ENCODE measurements at regions not wholly inside any gene's neighbourhood (a gene's known extent, or its start where the extent isn't known, plus 50 kb on each side); places are given as distances from the start of the nearest gene placed in this dataset.

DNA sequence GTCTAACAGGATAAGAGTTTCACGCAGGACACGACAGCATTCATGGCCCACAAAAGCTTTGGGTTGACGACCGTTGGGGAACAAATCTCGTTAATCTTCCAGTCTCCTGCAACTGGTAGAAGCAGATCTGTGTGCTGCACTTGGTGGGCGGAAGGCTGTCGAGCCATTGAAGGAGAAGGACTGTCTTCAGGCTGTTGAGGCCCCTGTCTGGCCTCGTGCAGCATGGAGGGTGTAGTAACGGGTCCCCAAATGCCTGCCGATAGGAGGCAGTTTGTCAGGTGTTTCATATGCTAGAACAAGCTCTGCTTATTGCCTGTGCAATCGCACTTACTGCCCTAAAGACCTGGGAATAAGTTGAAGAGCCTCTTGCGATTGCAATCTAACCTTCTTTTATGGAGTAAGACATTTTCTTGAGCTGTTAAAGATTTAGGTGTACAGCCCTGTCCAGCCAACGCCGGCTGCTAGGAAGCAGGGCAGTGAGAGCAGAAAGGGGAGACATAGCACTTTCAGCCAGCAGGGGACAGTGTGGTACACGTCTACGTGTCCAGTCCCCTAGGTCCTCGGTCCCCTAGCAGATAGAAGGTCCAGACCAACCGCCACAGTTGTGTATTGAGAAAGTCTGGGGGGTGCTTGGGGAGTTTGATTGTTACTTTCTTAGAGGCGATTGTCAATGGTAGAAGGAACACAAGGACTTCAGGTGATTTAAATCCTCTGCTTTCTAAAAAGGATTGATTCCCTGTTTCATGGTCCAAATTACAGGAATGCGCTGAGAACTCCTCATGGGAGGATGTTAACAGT lies 102.3 kb upstream of the TMPRSS2 start:
- Histone ChIP-seq H3K27me3 (ENCODE audit: control insufficient read depth, insufficient read depth, low read length) (peaks cover 4% of the 10 kb centered on the region), H3K36me3 (ENCODE audit: control insufficient read depth, insufficient read depth, low read length) (no peaks in the 10 kb centered on the region), H3K4me1 (ENCODE audit: control insufficient read depth, insufficient read depth, low read length) (peaks cover 35% of the 10 kb centered on the region), H3K9me3 (ENCODE audit: control insufficient read depth, low read length) (no peaks in the 10 kb centered on the region), H3K4me3 (ENCODE audit: low read length) (no peak overlapping the region), H3K9ac (ENCODE audit: low read length) (no peak overlapping the region)

DNA sequence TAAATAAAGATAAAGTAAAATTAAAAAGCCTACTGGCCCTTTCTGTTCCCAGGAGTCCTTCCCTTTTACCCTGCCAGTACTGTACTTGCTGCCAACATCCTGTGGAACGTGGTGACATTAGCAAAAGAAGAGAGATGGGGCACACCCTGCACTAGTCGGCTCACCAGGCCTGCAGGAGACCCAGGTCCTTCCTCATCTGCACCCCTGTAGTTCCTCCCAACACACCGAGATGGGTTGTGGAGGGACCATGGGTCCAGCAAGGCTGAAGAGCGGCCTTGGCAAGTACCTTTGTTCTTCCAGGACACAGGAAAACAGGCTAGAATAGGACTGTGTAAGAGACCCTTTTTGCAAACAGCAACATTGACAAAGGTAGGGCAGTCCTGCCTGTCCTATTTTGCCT lies 98.7 kb upstream of the TMPRSS2 start:
- Histone ChIP-seq H3K9ac (ENCODE audit: low read length) (no peak overlapping the region), H3K4me3 (ENCODE audit: low read length) (no peak overlapping the region), H3K4me1 (ENCODE audit: control insufficient read depth, insufficient read depth, low read length) (peaks cover 31% of the 10 kb centered on the region), H3K9me3 (ENCODE audit: control insufficient read depth, low read length) (no peaks in the 10 kb centered on the region), H3K36me3 (ENCODE audit: control insufficient read depth, insufficient read depth, low read length) (no peaks in the 10 kb centered on the region), H3K27me3 (ENCODE audit: control insufficient read depth, insufficient read depth, low read length) (peaks cover 4% of the 10 kb centered on the region)

DNA sequence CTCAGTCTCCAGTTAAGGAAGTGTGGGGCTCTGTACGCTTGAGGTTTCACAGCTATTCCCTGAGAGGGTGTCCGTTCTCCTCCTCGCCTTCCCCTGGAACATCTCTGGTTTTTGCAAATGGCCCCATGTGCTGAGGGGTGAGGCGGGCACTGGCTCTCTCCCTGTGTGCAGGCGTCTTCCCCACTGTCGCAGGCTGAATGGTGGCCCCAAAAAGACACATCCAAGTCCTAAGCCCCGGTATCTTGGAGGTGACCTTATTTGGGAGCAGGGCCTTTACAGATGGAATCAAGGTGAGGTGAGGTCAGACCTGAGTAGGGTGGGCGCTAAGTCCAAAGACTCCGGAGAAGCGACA lies 98.0 kb upstream of the TMPRSS2 start:
- Histone ChIP-seq H3K4me1 (ENCODE audit: control insufficient read depth, insufficient read depth, low read length) (peaks cover 39% of the 10 kb centered on the region), H3K36me3 (ENCODE audit: control insufficient read depth, insufficient read depth, low read length) (no peaks in the 10 kb centered on the region), H3K27me3 (ENCODE audit: control insufficient read depth, insufficient read depth, low read length) (no peaks in the 10 kb centered on the region), H3K9ac (ENCODE audit: low read length) (peak overlapping the region; percentile 13), H3K4me3 (ENCODE audit: low read length) (no peak overlapping the region), H3K9me3 (ENCODE audit: control insufficient read depth, low read length) (no peaks in the 10 kb centered on the region)

DNA sequence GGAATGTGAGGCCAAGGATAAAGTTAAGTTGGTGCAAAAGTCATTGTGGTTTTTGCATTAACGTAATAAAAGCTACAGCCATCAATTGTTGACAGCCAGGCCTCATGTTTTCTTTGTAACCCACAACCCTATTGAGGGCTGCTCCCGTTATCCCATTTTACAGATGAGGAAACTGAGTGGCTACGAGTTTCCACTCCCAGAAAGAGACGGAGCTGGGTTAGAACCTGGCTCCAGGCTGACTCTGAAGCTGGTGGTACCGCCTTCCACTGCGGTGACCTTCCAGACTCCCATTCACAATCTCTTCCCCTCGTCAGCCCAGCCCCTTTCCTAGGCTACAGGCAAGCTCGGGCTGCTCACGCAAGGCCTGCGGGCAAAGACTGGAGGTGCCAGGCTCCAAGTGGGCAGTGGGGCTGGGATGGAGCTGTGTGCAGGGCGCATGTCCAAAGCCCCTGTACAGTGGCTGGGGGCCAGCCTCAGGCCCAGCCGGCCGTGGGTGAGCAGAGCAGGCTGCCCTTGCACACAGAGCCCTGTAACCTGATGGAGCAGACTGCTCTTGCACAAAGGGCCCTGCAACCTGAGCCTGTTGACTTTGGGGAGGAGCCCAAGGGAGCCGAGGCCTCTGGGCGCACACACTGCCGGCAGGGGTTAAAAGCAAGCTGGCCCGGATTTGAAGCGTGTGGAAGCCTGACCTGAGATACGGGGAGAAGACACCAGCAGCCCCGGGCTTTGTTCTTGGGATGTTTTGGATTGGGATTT lies 97.4 kb upstream of the TMPRSS2 start:
- H3K27me3 ChIP-seq (ENCODE audit: control insufficient read depth, insufficient read depth, low read length) = no peaks in the 10 kb centered on the region

DNA sequence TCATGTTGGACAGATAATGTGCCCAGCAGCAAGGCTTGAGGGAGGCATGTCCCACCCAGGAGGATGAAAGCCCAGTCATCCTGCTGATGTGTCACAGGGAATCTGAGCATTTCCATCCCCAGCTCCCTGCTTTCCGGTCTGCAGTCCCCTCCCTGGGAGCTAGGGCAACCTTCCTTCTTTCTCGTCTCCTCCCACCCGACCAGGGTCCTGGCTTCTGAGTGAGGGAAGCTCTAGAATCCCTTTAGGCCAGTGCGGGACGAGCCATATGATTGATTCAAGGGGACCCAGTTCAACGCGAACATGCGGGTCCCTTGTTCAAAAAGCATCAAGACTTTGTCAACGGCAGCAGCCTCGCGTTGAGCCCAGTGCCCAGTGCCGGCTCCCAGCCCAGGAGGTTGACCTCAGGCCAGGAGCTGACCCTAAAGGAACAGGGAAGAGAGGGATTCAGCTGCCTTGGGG lies 96.7 kb upstream of the TMPRSS2 start:
- Histone ChIP-seq H3K9me3 (ENCODE audit: control insufficient read depth, low read length) (no peaks in the 10 kb centered on the region), H3K36me3 (ENCODE audit: control insufficient read depth, insufficient read depth, low read length) (no peaks in the 10 kb centered on the region), H3K27me3 (ENCODE audit: control insufficient read depth, insufficient read depth, low read length) (no peaks in the 10 kb centered on the region), H3K4me1 (ENCODE audit: control insufficient read depth, insufficient read depth, low read length) (peaks cover 44% of the 10 kb centered on the region), H3K4me3 (ENCODE audit: low read length) (no peak overlapping the region), H3K9ac (ENCODE audit: low read length) (no peak overlapping the region)

More for the DNA sequence above, 97.4 kb upstream of the TMPRSS2 start:
- H3K9ac ChIP-seq (ENCODE audit: low read length) = peak overlapping the region; percentile 13
- H3K4me3 ChIP-seq (ENCODE audit: low read length) = no peak overlapping the region
- H3K36me3 ChIP-seq (ENCODE audit: control insufficient read depth, insufficient read depth, low read length) = no peaks in the 10 kb centered on the region
- no peaks in the 10 kb centered on the region for H3K9me3 ChIP-seq (ENCODE audit: control insufficient read depth, low read length)
- peaks cover 42% of the 10 kb centered on the region for H3K4me1 ChIP-seq (ENCODE audit: control insufficient read depth, insufficient read depth, low read length)

DNA sequence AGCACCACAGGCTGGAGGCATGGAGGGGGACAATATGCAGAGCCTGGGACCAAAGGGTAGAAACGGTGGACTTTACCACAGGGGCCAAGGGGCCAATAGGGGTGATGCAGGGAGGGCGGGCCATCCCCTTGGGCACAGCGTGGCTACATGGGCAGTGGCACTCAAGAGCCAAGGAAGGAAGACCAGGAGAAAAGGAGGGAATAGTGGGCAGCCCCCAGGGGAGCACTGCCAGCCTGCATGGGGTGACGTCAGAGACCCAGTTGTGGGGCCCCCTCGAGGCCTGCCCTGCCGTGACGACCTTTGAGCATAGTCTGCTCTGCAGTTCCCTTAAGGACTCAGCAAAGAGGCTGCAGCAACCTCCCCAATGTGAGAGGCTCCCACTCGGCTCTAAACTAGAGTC lies 95.5 kb upstream of the TMPRSS2 start:
- Histone ChIP-seq H3K9ac (ENCODE audit: low read length) (no peak overlapping the region), H3K4me1 (ENCODE audit: control insufficient read depth, insufficient read depth, low read length) (peaks cover 56% of the 10 kb centered on the region), H3K9me3 (ENCODE audit: control insufficient read depth, low read length) (no peaks in the 10 kb centered on the region), H3K27me3 (ENCODE audit: control insufficient read depth, insufficient read depth, low read length) (no peaks in the 10 kb centered on the region), H3K36me3 (ENCODE audit: control insufficient read depth, insufficient read depth, low read length) (no peaks in the 10 kb centered on the region), H3K4me3 (ENCODE audit: low read length) (no peak overlapping the region)

DNA sequence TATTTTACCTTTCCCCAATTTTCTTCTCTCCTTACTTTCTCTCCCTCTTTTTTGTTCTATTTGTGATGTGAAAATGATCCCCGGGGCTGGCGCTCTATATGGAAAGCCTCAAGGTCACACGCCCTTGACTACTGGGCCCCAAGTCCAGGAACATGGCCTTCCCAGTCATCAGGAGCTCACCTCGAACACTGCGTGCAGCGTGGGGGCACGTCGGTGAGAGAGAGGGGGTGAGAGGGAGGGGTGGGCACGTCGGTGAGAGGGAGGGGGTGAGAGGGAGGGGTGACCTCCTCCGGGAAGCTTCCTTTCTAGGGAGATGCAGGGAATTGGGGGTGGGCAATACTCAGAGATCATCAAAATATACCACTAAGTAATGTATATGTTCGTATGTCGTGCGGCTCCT lies 94.6 kb upstream of the TMPRSS2 start:
- no peak overlapping the region for H3K9ac ChIP-seq (ENCODE audit: low read length)
- no peak overlapping the region for H3K4me3 ChIP-seq (ENCODE audit: low read length)

DNA sequence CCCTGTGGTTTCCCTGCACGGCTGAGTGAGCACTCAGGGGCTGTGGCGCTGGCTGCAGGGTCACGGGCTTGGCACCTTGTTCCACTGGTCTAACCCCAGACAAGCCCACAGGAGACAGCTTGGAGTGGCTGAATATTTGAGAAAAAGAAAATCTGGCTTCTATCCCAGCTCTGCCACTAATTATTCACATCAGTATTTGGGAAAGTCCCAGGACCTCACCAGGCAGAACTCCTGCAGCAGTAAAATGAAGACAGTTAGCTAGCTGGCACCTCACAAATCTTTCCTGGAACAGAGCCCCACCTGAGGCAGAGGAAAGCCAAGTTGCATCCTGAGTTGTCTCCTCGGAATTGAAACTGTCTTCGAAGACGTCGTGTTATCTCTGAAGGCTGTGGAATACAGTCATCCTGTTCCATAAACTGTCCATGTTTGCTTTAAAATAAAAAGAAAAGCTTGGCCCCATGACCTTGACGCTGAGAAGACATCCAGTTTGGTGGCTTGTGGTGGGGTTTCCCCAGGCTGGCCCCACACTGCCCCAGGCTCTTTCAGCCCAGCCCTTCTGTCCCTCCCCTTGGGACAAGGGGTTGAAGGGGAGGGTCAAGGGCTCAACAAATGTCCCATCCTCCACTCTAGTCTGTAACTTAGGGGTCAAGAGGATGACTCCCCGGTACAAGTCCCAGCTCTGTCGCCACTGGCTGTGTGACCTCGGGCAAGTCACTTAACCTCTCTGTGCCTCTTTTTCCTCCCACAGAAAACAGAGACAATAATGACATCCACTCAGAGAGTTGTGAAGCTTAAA lies 93.8 kb upstream of the TMPRSS2 start:
- H3K4me1 ChIP-seq (ENCODE audit: control insufficient read depth, insufficient read depth, low read length) = peaks cover 71% of the 10 kb centered on the region
- no peak overlapping the region for H3K9ac ChIP-seq (ENCODE audit: low read length)
- H3K36me3 ChIP-seq (ENCODE audit: control insufficient read depth, insufficient read depth, low read length) = no peaks in the 10 kb centered on the region
- no peaks in the 10 kb centered on the region for H3K27me3 ChIP-seq (ENCODE audit: control insufficient read depth, insufficient read depth, low read length)
- H3K9me3 ChIP-seq (ENCODE audit: control insufficient read depth, low read length) = no peaks in the 10 kb centered on the region
- H3K4me3 ChIP-seq (ENCODE audit: low read length) = no peak overlapping the region

More for the DNA sequence above, 94.6 kb upstream of the TMPRSS2 start:
- Histone ChIP-seq H3K9me3 (ENCODE audit: control insufficient read depth, low read length) (no peaks in the 10 kb centered on the region), H3K27me3 (ENCODE audit: control insufficient read depth, insufficient read depth, low read length) (no peaks in the 10 kb centered on the region), H3K36me3 (ENCODE audit: control insufficient read depth, insufficient read depth, low read length) (no peaks in the 10 kb centered on the region), H3K4me1 (ENCODE audit: control insufficient read depth, insufficient read depth, low read length) (peaks cover 65% of the 10 kb centered on the region)

DNA sequence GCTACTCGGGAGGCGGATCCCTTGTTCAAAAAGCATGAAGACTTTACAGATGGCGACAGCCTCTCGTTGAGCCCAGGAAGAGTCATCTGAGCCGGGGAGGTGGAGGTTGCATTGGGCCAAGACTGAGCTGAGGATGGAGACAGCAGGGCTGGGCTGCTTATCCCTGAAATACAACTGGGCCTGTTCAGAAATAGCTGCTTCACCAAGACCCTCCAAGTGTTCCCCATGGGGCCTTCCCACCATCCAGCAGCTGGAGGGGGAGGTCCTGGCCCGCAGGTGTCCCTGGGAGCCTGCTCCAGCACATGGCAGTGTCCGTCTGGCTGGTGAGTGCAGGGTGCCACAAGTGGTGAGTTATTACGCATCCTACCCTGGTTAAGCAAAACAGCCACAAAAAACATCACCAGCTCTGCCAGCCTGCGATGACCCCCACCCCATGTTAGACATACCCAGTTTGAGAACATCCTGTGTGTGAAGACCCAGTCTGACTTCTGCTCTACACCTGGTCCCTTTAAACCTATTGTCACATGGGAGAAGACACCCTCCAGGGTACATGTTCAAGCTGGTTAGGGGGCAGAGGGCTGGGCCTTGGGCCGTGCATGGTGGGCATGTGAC lies 93.1 kb upstream of the TMPRSS2 start:
- H3K9ac ChIP-seq (ENCODE audit: low read length) = no peak overlapping the region
- no peaks in the 10 kb centered on the region for H3K9me3 ChIP-seq (ENCODE audit: control insufficient read depth, low read length)
- no peak overlapping the region for H3K4me3 ChIP-seq (ENCODE audit: low read length)
- H3K36me3 ChIP-seq (ENCODE audit: control insufficient read depth, insufficient read depth, low read length) = no peaks in the 10 kb centered on the region
- no peaks in the 10 kb centered on the region for H3K27me3 ChIP-seq (ENCODE audit: control insufficient read depth, insufficient read depth, low read length)
- H3K4me1 ChIP-seq (ENCODE audit: control insufficient read depth, insufficient read depth, low read length) = peaks cover 74% of the 10 kb centered on the region

DNA sequence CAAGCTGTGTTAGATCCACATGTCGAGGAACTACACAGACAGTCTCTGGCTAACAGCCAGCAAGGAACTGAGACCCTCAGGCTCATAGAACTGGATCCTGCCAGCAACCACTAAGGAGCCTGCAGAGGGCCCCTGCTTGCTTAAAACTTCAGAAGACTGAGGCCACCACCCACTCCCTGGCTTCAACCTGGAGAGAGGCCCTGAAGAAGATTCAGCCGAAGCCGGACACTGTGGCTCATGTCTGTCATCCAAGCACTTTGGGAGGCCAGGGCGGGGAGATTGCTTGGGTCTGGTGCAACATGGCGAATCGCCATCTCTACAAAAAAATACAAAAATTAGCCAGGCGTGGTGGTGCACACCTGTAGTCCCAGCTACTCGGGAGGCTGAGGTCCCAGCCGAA lies 92.6 kb upstream of the TMPRSS2 start:
- Histone ChIP-seq H3K4me1 (ENCODE audit: control insufficient read depth, insufficient read depth, low read length) (peaks cover 71% of the 10 kb centered on the region), H3K9ac (ENCODE audit: low read length) (no peak overlapping the region), H3K27me3 (ENCODE audit: control insufficient read depth, insufficient read depth, low read length) (no peaks in the 10 kb centered on the region), H3K4me3 (ENCODE audit: low read length) (no peak overlapping the region), H3K9me3 (ENCODE audit: control insufficient read depth, low read length) (no peaks in the 10 kb centered on the region), H3K36me3 (ENCODE audit: control insufficient read depth, insufficient read depth, low read length) (no peaks in the 10 kb centered on the region)

DNA sequence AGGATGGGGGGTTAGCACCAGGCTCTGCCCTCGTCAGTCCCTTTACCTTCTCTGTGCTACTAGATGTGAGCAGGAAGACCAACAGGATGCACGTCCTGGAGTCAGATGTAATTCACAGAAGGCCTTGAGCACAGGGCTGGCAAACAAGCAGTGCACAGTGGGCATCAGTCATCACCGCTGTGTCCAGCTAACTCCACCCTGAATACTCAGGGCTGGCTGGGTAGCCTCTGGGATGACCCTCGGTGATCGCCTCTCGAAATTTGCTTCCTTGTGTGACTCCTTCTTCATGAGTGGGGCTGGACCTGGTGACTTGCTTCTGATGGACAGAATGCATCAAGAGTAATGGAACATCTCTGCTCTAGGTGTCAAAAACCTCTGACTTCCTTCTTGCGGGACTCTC lies 92.2 kb upstream of the TMPRSS2 start:
- peaks cover 66% of the 10 kb centered on the region for H3K4me1 ChIP-seq (ENCODE audit: control insufficient read depth, insufficient read depth, low read length)
- no peaks in the 10 kb centered on the region for H3K27me3 ChIP-seq (ENCODE audit: control insufficient read depth, insufficient read depth, low read length)
- H3K9ac ChIP-seq (ENCODE audit: low read length) = no peak overlapping the region
- H3K36me3 ChIP-seq (ENCODE audit: control insufficient read depth, insufficient read depth, low read length) = no peaks in the 10 kb centered on the region
- no peaks in the 10 kb centered on the region for H3K9me3 ChIP-seq (ENCODE audit: control insufficient read depth, low read length)
- no peak overlapping the region for H3K4me3 ChIP-seq (ENCODE audit: low read length)

Data from mucosa of stomach (tissue), 1 donor.